KOPT-K1 (cell line): ENCODE measurements at regions not wholly inside any gene's neighbourhood (a gene's known extent, or its start where the extent isn't known, plus 50 kb on each side); places are given as distances from the start of the nearest gene placed in this dataset.
"Not testable (repeated sequence)": the region's sequence is repeated elsewhere in the genome, so short reads cannot be mapped to it uniquely, and the experiment has no call there.

Source experiments
- H3K27ac ChIP-seq: fragments of 200-600 bp; sonication (generic); 2 replicates; pipeline ENCODE4 v1.5.1; 2016; ENCODE audit warnings: antibody characterized with exemption, mild to moderate bottlenecking, low read depth, low read length; ENCODE audit not compliant: poor library complexity, severe bottlenecking
- H3K36me3 ChIP-seq: fragments of 200-600 bp; sonication (generic); 2 replicates; pipeline ENCODE4 v1.5.1; 2017; ENCODE audit warnings: antibody characterized with exemption, mild to moderate bottlenecking, low read length, moderate library complexity; ENCODE audit not compliant: insufficient read depth
- H3K9me3 ChIP-seq: fragments of 200-600 bp; sonication (generic); 2 replicates; pipeline ENCODE4 v1.5.1; 2017; ENCODE audit warnings: antibody characterized with exemption, low read length, mild to moderate bottlenecking; ENCODE audit not compliant: insufficient read depth, poor library complexity, severe bottlenecking

GRCh38 chr3:35971686-35972085 lies 332.4 kb downstream of the ARPP21 start:
- Histone ChIP-seq H3K36me3 (no peaks in the 10 kb centered on the region), H3K9me3 (no peaks in the 10 kb centered on the region), H3K27ac (no peak overlapping the region)

DNA sequence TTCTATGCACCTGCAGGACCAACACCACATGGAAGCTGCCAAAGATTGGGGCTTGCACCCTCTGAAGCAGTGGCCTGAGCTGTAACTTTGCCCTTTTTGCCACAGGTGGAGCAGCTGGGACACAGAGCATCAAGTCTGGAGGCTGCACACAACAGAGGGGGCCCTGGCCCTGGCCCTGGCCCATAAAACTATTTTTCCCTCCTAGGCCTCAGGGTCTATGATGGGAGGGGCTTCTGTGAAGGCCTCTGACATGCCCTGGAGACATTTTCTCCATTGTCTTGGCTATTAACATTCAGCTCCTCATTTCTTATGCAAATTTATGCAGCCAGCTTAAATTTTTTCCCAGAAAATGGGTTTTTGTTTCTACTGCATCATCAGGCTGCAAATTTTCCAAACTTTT lies 335.5 kb downstream of the ARPP21 start:
- H3K27ac ChIP-seq, result no peak overlapping the region
- no peaks in the 10 kb centered on the region for H3K36me3 ChIP-seq
- no peaks in the 10 kb centered on the region for H3K9me3 ChIP-seq

DNA sequence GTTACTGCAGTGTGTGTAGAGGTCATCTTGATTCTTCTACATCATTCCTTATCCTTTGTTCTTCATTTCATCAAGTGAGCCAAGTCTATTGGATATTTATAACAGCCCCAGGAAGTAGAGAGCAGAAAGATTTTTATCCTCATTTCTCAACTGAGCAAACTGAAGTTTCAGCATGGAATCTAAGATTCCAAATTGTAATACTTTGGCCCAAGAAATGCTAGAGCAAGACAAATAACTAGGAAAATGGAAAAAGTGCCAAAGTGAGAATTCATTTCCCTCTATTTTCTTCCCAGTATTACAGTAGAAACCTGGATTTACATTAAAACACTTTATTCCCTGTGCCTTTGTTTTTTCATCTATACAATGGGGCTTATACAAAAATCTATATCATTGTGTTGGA lies 346.8 kb downstream of the ARPP21 start:
- Histone ChIP-seq H3K27ac (no peak overlapping the region), H3K36me3 (no peaks in the 10 kb centered on the region), H3K9me3 (no peaks in the 10 kb centered on the region)

- Histone ChIP-seq H3K27ac (no peak overlapping the region), H3K9me3 (no peaks in the 10 kb centered on the region), H3K36me3 (no peaks in the 10 kb centered on the region)
Observed at GRCh38 chr3:35987386-35987785, 348.1 kb downstream of the ARPP21 start.

GRCh38 chr3:35992041-35992440 lies 352.7 kb downstream of the ARPP21 start:
- Histone ChIP-seq H3K27ac (no peak overlapping the region), H3K9me3 (no peaks in the 10 kb centered on the region), H3K36me3 (no peaks in the 10 kb centered on the region)

- H3K27ac ChIP-seq, result no peak overlapping the region
- H3K9me3 ChIP-seq, result peaks cover 9% of the 10 kb centered on the region
- H3K36me3 ChIP-seq, result no peaks in the 10 kb centered on the region
Observed at GRCh38 chr3:36011791-36012190, 368.5 kb upstream of the STAC start.

DNA sequence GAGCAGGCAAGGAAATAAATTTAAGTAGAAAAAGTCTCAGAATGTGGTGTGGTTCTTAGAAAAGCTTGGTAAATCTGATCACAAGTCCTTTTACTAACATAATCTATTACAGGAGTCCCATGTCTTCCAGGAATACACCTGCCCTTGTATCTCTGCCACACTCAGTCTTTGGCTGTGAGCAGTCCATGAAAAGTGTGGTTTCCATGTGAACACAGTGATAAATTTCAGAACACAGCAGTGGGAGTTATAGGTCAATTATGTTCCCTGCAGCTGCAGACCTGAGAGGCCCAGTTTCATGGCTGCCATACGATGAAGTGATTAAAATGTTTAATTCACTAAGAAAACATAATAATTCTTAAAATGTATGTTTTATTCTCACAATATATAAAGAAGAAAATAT lies 366.9 kb upstream of the STAC start:
- Histone ChIP-seq H3K36me3 (no peaks in the 10 kb centered on the region), H3K9me3 (peaks cover 1% of the 10 kb centered on the region), H3K27ac (no peak overlapping the region)

GRCh38 chr3:36025232-36025631 lies 355.1 kb upstream of the STAC start:
- Histone ChIP-seq H3K27ac (no peak overlapping the region), H3K36me3 (no peaks in the 10 kb centered on the region), H3K9me3 (no peaks in the 10 kb centered on the region)

GRCh38 chr3:36032180-36033047 lies 347.9 kb upstream of the STAC start:
- no peak overlapping the region for H3K27ac ChIP-seq
- H3K9me3 ChIP-seq, result no peaks in the 10 kb centered on the region
- H3K36me3 ChIP-seq, result no peaks in the 10 kb centered on the region

DNA sequence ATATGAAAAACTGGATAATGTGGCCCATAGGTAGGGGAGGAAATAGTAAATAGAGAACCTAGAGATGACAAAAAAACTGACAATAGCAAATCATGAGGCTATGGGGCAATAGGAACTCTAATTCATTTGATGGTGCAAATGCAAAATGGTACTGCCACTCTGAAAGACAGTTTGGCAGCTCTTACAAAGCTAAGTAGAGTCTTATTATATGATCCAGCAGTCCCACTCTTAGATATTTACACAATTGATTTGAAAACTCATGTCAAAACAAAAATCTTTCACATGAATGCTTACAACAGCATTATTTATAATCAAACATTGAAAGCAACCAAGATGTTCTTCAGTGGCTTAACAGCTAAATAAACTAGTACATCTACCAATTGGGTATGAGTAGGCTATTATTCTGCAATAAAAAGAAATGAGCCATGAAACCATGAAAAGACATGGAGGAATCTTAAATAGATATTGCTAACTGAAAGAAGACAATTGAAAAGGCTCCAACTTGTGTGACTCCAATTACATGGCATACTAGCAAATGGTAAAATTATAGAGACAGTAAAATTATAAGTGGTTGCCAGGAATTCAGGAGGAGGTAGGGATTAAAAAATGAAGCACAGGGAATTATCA lies 321.8 kb upstream of the STAC start:
- no peaks in the 10 kb centered on the region for H3K9me3 ChIP-seq
- no peaks in the 10 kb centered on the region for H3K36me3 ChIP-seq
- H3K27ac ChIP-seq, result no peak overlapping the region

GRCh38 chr3:36060950-36061349 lies 319.4 kb upstream of the STAC start:
- H3K27ac ChIP-seq, result no peak overlapping the region

DNA sequence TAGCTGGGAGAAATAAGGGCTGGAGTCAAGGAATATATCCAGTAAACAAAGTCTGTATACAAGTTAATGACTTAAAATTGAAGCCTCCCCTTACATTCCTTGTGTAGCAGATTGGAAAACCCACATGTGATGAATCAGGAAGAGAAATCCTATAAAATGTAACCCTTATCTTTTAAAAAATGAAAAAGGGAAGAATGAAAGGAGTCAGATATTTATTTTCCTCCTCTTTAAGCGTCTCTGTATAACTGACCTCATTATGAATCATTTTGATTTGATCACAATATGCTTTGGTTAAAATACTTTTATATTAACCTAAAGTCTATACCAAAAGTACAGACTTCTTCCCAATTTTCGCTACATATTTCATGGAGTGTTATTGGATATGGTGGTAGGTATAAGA lies 316.3 kb upstream of the STAC start:
- H3K36me3 ChIP-seq, result no peaks in the 10 kb centered on the region
- no peaks in the 10 kb centered on the region for H3K9me3 ChIP-seq
- no peak overlapping the region for H3K27ac ChIP-seq

More at GRCh38 chr3:36060950-36061349, 319.4 kb upstream of the STAC start:
- H3K9me3 ChIP-seq, result no peaks in the 10 kb centered on the region
- no peaks in the 10 kb centered on the region for H3K36me3 ChIP-seq

DNA sequence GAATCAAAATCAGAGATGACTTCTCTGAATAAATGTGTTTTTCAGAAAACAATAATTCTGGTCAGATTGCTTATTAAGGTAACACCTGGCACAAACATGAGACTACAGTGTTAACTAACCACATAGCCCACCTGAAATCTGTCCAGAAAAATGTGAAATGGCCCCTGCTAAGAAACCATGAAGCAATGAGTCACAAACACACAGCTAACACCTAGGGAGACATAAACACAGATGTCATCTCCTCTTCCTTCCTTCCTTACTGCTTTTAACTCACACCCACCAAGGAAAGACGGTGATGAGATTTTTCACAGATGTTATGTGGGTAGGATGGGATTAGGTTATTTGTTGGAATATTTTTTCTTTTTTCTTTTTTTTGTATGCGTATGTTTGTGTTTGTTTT lies 315.0 kb upstream of the STAC start:
- Histone ChIP-seq H3K27ac (no peak overlapping the region), H3K9me3 (no peaks in the 10 kb centered on the region)

GRCh38 chr3:36075491-36075890 lies 304.8 kb upstream of the STAC start:
- no peaks in the 10 kb centered on the region for H3K9me3 ChIP-seq
- H3K36me3 ChIP-seq, result no peaks in the 10 kb centered on the region
- H3K27ac ChIP-seq, result no peak overlapping the region

More for the DNA sequence above, 315.0 kb upstream of the STAC start:
- no peaks in the 10 kb centered on the region for H3K36me3 ChIP-seq

DNA sequence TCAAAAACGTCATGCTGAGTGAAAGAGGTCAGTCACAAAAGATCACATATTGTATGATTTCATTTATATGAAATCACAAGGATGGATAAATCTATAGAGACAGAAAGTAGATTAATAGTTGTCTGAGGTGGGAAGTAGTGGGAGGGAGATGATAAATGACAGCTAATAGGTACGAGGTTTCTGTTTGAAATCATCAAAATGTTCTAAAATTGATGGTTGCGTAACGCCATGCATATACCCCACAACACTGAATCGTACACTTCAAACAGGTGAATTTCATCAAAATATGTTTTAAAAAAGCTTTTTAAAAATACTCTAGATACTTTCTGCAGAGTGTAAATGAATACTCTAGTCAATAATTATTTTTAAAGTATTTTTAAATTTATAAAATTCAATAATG lies 303.0 kb upstream of the STAC start:
- no peak overlapping the region for H3K27ac ChIP-seq
- H3K9me3 ChIP-seq, result no peaks in the 10 kb centered on the region
- H3K36me3 ChIP-seq, result no peaks in the 10 kb centered on the region

DNA sequence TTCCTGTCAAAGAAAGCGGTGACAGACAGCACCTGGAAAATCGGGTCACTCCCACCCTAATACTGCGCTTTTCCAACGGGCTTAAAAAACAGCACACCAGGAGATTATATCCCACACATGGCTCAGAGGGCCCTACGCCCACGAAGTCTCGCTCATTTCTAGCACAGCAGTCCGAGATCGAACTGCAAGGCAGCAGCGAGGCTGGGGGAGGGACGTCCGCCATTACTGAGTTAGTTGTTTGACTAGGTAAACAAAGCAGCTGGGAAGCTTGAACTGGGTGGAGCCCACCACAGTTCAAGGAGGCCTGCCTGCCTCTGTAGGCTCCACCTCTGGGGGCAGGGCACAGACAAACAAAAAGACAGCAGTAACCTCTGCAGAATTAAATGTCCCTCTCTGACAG lies 297.3 kb upstream of the STAC start:
- not testable (repeated sequence) for H3K36me3 ChIP-seq

More for the DNA sequence above, 297.3 kb upstream of the STAC start:
- H3K27ac ChIP-seq, H3K9me3 ChIP-seq: not testable (repeated sequence)
